Lower lobe of right lung (tissue), 2 donors: ENCODE measurements at regions not wholly inside any gene's neighbourhood (a gene's known extent, or its start where the extent isn't known, plus 50 kb on each side); places are given as distances from the start of the nearest gene placed in this dataset.
A peak's percentile ranks its signal among the peaks of the same experiment; 100 is the strongest.

Experiments
- ATAC-seq, 2 donors: fragments of 200-7000 bp; cut with Tn5 transposase; one replicate each; pipeline ENCODE4 v1.9.1; 2020 to 2022; ENCODE audit warnings: mild to moderate bottlenecking in 2 of 2, moderate library complexity in 2 of 2
- DNase-seq: peaks from one replicate; pipeline ENCODE4 v3.0.0-alpha.2; 2020
- H3K27ac ChIP-seq: fragments of 200-600 bp; one replicate; pipeline ENCODE4 v1.8.0; 2022
- H3K27me3 ChIP-seq: fragments of 200-600 bp; one replicate; pipeline ENCODE4 v1.8.0; 2022; ENCODE audit warnings: low read depth
- H3K36me3 ChIP-seq: fragments of 200-600 bp; one replicate; pipeline ENCODE4 v1.8.0; 2022; ENCODE audit warnings: mild to moderate bottlenecking
- H3K4me1 ChIP-seq: fragments of 200-600 bp; one replicate; pipeline ENCODE4 v1.8.0; 2022
- H3K4me3 ChIP-seq: fragments of 200-600 bp; one replicate; pipeline ENCODE4 v1.8.0; 2022; ENCODE audit warnings: mild to moderate bottlenecking
- H3K9me3 ChIP-seq: fragments of 200-600 bp; one replicate; pipeline ENCODE4 v1.8.0; 2022
- intact Hi-C: fragments of 100-400 bp; cut with DNase I; formaldehyde crosslinking; loops from one replicate; pipeline ENCODE4 v1.11.0; 2022
- TF ChIP-seq, protein P1 (sequence below): fragments of 200-600 bp; IDR thresholded peaks from one replicate; pipeline ENCODE4 v1.8.0; 2022; ENCODE audit warnings: antibody characterized with exemption, mild to moderate bottlenecking
- donor health status: DM: no; HTN: yes; CAD: no; lungs with severe emphysema.

DNA sequence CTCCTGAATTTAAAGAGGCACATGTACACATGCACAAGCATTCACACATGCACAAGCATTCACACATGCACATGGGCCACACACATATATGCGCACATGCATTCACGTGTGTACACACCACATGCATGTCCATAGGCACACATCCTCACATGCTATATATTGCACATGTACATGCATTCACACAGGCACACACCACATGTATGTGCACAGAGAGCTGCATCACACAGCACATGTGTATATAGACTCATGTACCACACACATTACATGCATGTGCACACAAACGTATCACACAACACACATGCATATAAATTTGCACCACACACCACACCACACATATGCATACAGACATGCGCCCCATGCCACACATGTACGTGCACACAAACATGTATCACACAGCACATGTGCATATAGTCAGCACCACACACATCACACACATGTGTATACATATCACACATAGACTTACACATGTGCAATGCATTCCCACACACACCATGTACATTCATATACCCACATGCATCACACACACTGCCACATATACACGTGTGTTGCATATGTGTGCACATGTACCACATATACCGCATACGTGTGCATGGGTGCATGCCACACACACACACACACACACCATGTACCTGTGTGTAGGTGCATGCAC is 54.6 kb upstream of the COL18A1 start:
- no peak overlapping the region for H3K4me3 ChIP-seq
- intact Hi-C loops, result no loop called here

DNA sequence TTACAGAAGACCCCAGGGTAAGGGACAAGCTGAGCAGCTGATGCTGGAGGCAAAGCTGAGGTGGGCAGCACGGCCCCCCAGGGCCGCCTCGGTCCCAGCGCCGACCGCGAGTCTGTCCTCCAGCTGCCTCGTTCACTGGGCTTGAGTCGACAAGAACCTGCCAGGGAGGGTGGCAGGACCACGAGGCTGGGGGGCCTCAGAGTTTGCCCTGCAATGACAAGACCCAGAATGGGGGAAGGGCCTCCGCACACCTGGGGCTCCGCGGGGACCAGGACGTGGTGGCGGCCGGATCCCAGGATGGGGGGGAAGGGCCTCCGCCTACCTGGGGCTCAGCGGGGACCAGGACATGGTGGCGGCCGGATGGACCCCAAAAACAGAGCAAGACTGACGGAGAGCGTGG is 53.9 kb upstream of the COL18A1 start:
- no peak overlapping the region for H3K4me3 ChIP-seq
- DNase-seq (peak; percentile 36), ATAC-seq (no peak)
- no peaks in the 10 kb centered on the region for H3K9me3 ChIP-seq
- no peak overlapping the region for H3K27ac ChIP-seq
- H3K4me1 ChIP-seq, result peaks cover 17% of the 10 kb centered on the region
- TF ChIP-seq, protein P1, sequence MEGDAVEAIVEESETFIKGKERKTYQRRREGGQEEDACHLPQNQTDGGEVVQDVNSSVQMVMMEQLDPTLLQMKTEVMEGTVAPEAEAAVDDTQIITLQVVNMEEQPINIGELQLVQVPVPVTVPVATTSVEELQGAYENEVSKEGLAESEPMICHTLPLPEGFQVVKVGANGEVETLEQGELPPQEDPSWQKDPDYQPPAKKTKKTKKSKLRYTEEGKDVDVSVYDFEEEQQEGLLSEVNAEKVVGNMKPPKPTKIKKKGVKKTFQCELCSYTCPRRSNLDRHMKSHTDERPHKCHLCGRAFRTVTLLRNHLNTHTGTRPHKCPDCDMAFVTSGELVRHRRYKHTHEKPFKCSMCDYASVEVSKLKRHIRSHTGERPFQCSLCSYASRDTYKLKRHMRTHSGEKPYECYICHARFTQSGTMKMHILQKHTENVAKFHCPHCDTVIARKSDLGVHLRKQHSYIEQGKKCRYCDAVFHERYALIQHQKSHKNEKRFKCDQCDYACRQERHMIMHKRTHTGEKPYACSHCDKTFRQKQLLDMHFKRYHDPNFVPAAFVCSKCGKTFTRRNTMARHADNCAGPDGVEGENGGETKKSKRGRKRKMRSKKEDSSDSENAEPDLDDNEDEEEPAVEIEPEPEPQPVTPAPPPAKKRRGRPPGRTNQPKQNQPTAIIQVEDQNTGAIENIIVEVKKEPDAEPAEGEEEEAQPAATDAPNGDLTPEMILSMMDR, result no peak
- H3K36me3 ChIP-seq, result no peaks in the 10 kb centered on the region
- intact Hi-C loops, result no loop called here
- H3K27me3 ChIP-seq, result no peaks in the 10 kb centered on the region

More for the DNA sequence above, 54.6 kb upstream of the COL18A1 start:
- no peaks in the 10 kb centered on the region for H3K9me3 ChIP-seq
- TF ChIP-seq, protein P1, result no peak
- H3K27me3 ChIP-seq, result no peaks in the 10 kb centered on the region
- H3K27ac ChIP-seq, result no peak overlapping the region
- DNase-seq (peak; percentile 3), ATAC-seq (no peak)
- H3K4me1 ChIP-seq, result peaks cover 17% of the 10 kb centered on the region
- H3K36me3 ChIP-seq, result no peaks in the 10 kb centered on the region

DNA sequence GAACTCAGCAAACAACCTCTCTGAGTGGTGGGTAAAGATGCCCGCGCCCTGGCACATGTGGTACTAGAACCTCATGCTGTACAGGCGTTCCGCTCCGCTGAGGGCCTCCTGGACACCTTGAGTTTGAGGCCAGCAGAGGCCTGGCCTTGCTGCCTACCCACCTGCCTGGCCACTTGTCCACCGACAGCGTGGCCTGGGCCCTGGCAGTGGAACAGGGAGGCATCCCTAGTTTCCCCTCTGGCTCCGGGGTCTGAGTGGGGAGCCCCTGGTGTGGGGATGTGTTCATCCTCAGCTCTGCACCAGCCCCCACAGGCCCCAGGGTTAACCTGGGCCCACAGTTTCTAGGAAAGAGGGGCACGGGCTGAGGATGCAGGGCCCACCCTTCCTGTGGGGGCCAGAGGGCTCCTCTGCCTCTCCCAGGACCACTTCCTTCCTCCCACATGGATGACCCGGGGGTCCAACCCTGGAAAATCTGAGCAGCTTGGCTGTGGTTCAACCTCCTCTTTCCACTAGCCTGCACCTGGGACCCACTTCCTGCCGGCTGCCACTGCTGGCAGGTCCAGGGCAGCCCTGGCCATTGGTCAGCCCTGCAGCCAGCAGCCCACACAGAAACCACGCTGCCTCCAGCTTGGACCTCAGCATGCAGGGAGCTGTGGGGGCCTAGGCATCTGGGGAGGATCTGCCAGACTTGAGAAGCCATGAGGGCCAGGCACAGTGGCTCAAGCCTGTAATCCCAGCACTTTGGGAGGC is 53.3 kb upstream of the COL18A1 start:
- TF ChIP-seq, protein P1, result no peak
- ATAC-seq (no peak), DNase-seq (peak; percentile 39)
- H3K9me3 ChIP-seq, result no peaks in the 10 kb centered on the region
- H3K27me3 ChIP-seq, result no peaks in the 10 kb centered on the region
- H3K4me3 ChIP-seq, result no peak overlapping the region
- intact Hi-C loops, result no loop called here
- no peak overlapping the region for H3K27ac ChIP-seq
- H3K36me3 ChIP-seq, result no peaks in the 10 kb centered on the region
- peaks cover 17% of the 10 kb centered on the region for H3K4me1 ChIP-seq

DNA sequence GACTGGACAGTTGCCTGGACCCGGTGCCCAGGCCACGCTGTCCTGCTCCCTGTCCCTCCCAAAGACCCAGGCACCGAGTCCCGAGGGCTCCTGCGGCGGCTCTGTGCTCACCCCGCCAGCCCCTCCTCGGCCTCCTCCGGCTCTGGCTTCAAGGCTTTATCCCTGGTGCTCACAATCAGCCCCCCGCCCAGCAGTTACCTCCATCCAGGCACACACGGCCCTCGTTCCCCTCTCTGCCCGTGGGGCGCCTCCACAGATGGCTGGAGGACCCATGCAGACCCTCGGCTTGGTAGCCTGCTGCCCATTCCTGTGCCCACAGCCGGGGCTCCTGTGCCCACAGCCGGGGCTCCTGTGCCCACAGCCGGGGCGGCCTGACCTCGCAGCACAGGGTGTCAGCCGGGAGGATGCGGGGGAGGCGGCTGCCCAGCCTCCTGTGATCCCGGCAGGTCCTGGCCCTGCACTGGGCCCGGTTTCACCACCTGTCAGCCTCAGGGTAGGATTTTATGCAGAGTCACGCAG is 52.3 kb upstream of the COL18A1 start:
- no peaks in the 10 kb centered on the region for H3K27me3 ChIP-seq
- TF ChIP-seq, protein P1, result no peak
- H3K36me3 ChIP-seq, result no peaks in the 10 kb centered on the region
- intact Hi-C loops, result no loop called here
- no peak overlapping the region for H3K27ac ChIP-seq
- H3K4me1 ChIP-seq, result peaks cover 19% of the 10 kb centered on the region
- peak; percentile 43 for DNase-seq
- H3K9me3 ChIP-seq, result no peaks in the 10 kb centered on the region
- no peak overlapping the region for H3K4me3 ChIP-seq
- ATAC-seq, result no peak

- no peak overlapping the region for H3K27ac ChIP-seq
- DNase-seq (peak; percentile 6), ATAC-seq (no peak)
- H3K36me3 ChIP-seq, result no peaks in the 10 kb centered on the region
- H3K9me3 ChIP-seq, result no peaks in the 10 kb centered on the region
- intact Hi-C loops, result no loop called here
- TF ChIP-seq, protein P1, result no peak
- H3K4me1 ChIP-seq, result peaks cover 15% of the 10 kb centered on the region
- no peaks in the 10 kb centered on the region for H3K27me3 ChIP-seq
- H3K4me3 ChIP-seq, result no peak overlapping the region
Observed at GRCh38 chr21:45353200-45353599, 51.8 kb upstream of the COL18A1 start.
